ENCODE measurements at regions not wholly inside any gene's neighbourhood (a gene's known extent, or its start where the extent isn't known, plus 50 kb on each side); places are given as distances from the start of the nearest gene placed in this dataset.

- Histone ChIP-seq H3K4me3 (ENCODE audit: low read depth, low read length) (no peak overlapping the region), H3K36me3 (ENCODE audit: control insufficient read depth, insufficient read depth, low read length) (no peaks in the 10 kb centered on the region), H3K27me3 (ENCODE audit: control insufficient read depth, insufficient read depth, low read length) (no peaks in the 10 kb centered on the region)
- DNase-seq (ENCODE audit: low read depth): no peak
- no peak for FAIRE-seq
- TF ChIP-seq CTCF (IDR thresholded peaks at IDR 0.05; ENCODE audit: insufficient read depth, low read length, severe bottlenecking): no peak
Measured at GRCh38 chr6:167452338-167453081, 127.6 kb downstream of the TTLL2 start.

- Histone ChIP-seq H3K36me3 (ENCODE audit: control insufficient read depth, insufficient read depth, low read length) (no peaks in the 10 kb centered on the region), H3K4me3 (ENCODE audit: low read depth, low read length) (no peak overlapping the region), H3K27me3 (ENCODE audit: control insufficient read depth, insufficient read depth, low read length) (no peaks in the 10 kb centered on the region)
- no peak for TF ChIP-seq CTCF (IDR thresholded peaks at IDR 0.05; ENCODE audit: insufficient read depth, low read length, severe bottlenecking)
- FAIRE-seq (no peak), DNase-seq (ENCODE audit: low read depth) (no peak)
Measured at GRCh38 chr6:167453082-167453446, 128.2 kb downstream of the TTLL2 start.

DNA sequence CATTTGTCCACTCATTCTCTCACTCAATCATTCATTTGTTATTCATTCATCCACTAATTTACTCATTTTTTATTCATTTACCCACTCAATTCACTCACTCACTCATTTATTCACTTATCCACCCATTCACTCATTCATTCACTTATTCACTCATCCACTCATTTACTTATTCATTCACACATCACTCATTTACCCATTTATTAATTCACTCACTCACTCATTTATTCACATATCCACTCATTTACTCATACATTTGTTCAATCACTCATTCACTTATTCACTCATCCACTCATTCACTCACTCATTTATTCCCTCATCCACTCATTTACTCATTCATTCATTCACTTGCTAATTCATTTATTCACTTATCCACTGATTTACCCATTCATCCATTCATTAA lies 129.1 kb downstream of the TTLL2 start:
- Histone ChIP-seq H3K27me3 (ENCODE audit: control insufficient read depth, insufficient read depth, low read length) (no peaks in the 10 kb centered on the region), H3K4me3 (ENCODE audit: low read depth, low read length) (no peak overlapping the region), H3K36me3 (ENCODE audit: control insufficient read depth, insufficient read depth, low read length) (no peaks in the 10 kb centered on the region)
- TF ChIP-seq CTCF (IDR thresholded peaks at IDR 0.05; ENCODE audit: insufficient read depth, low read length, severe bottlenecking): no peak
- FAIRE-seq: no peak
- DNase-seq (ENCODE audit: low read depth): no peak

GRCh38 chr6:167455371-167455770 lies 130.5 kb downstream of the TTLL2 start:
- FAIRE-seq (no peak), DNase-seq (ENCODE audit: low read depth) (no peak)

GRCh38 chr6:167462514-167463312 lies 137.8 kb downstream of the TTLL2 start:
- FAIRE-seq (no peak), DNase-seq (ENCODE audit: low read depth) (no peak)
- H3K36me3 ChIP-seq (ENCODE audit: control insufficient read depth, insufficient read depth, low read length): no peaks in the 10 kb centered on the region
- H3K4me3 ChIP-seq (ENCODE audit: low read depth, low read length): no peak overlapping the region
- H3K27me3 ChIP-seq (ENCODE audit: control insufficient read depth, insufficient read depth, low read length): no peaks in the 10 kb centered on the region
- no peak for TF ChIP-seq CTCF (IDR thresholded peaks at IDR 0.05; ENCODE audit: insufficient read depth, low read length, severe bottlenecking)

More at GRCh38 chr6:167455371-167455770, 130.5 kb downstream of the TTLL2 start:
- H3K27me3 ChIP-seq (ENCODE audit: control insufficient read depth, insufficient read depth, low read length): no peaks in the 10 kb centered on the region
- no peaks in the 10 kb centered on the region for H3K36me3 ChIP-seq (ENCODE audit: control insufficient read depth, insufficient read depth, low read length)
- TF ChIP-seq CTCF (IDR thresholded peaks at IDR 0.05; ENCODE audit: insufficient read depth, low read length, severe bottlenecking): no peak
- no peak overlapping the region for H3K4me3 ChIP-seq (ENCODE audit: low read depth, low read length)

All from bronchial epithelial cell (primary cell).